GM19324 (cell line): ENCODE measurements at regions not wholly inside any gene's neighbourhood (a gene's known extent, or its start where the extent isn't known, plus 50 kb on each side); places are given as distances from the start of the nearest gene placed in this dataset.
A peak's percentile ranks its signal among the peaks of the same experiment; 100 is the strongest.

ENCODE experiments used
- ATAC-seq: cut with Tn5 transposase; IDR thresholded peaks from one replicate; pipeline ENCODE4 v1.9.1; 2021; ENCODE audit warnings: mild to moderate bottlenecking, moderate library complexity; ENCODE audit not compliant: unreplicated experiment, low FRiP score

DNA sequence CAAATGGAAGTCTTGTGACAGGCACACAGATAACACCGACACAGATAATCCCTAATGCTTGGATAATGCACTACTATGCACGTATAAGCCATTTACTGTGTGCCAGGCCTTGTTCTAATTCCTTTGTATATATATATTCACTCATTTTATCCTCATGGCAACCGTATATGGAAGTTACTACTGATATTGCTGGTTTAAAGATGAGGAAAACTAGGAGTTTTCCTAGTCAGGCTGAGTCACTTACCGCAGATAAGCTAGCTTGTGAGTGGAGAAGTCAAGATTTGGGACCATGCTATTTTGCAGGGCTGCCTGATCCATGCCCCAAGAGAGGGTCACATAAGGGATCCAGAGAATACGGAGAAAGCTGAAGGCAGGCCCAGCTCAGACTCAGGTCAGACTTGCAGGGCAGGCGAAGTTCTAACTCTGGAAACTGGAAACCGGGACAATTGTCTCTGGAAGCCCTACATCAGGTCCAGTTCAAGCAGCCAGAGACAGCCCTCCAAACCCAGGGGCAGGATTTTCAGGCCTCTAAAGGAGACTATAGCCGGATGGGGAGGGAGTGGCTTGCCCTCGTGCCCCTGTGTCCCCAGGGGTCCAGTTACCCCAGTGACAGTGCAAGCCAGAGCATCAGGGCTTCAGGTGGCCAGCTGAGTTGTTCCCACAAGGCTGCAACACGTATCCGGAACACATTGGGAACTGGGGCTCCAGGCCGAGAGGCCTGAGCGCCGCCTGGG is 534.8 kb downstream of the INSC start:
- ATAC-seq = peak; percentile 16

- ATAC-seq = peak; percentile 98
Measured at GRCh38 chr11:15650105-15650938, 535.6 kb downstream of the INSC start.

DNA sequence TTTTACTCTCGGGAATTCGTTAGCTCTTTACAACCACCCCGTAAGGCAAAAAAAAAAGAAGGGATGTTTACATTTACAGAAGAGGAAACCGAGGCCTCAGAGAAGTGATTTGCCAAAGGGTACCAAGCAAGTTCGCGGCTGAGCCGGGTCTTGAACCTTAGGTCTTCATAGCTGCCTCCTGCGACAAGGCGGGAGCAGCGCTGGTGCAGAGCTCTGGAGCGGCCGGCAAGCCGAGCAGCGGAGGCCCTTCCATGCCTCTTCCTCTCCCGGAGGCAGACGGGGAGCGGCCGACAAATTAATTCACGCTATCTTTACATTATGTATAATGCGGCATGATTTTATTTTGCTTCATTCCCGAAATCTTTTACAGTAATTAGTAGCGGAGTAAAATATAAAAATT is 536.3 kb downstream of the INSC start:
- ATAC-seq = no peak

DNA sequence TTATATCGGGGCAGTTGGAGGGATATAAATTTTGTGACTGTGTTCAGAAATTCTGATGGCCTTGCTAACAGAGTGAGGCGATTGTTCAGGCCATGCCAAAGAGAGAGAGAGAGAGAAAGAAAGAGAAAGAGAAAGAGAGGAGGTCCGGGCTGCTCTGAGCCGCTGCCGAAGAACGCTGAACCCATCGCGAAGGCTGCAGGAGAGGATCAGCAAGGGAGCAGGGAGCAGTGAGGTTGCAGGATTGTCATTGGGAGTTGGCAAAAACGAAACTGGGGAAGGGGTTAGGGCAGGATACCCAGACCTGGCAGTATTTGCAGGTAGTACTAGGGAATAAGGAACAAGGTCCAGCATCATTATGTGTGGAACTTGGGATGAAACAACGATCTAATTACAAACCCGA is 537.1 kb downstream of the INSC start:
- ATAC-seq = no peak

DNA sequence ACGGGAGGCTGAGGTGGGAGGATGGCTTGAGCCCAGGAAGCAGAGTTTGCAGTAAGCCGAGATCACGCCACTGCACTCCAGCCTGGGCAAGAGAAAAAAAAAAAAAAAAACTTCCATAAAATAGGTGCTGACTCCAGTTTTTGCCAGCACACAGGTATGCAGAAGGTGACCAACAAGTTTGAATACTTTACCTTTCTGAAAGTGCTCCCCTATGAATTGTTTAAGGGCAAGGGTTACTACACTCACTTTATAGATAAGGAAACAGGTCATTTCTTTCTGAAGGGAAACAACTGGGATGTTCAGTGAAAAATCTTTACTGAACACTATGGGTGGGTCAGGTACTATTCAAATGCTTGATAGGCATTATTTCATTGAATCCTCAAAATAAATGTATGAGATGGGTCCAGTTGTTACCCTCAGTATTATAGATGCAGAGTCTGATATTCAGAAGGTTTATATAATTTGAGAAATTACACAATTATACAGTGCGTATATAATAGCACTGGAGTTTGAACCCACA is 538.5 kb downstream of the INSC start:
- no peak for ATAC-seq

GRCh38 chr11:15654451-15654850 is 539.7 kb downstream of the INSC start:
- no peak for ATAC-seq

GRCh38 chr11:15655552-15655951 is 540.8 kb downstream of the INSC start:
- no peak for ATAC-seq

DNA sequence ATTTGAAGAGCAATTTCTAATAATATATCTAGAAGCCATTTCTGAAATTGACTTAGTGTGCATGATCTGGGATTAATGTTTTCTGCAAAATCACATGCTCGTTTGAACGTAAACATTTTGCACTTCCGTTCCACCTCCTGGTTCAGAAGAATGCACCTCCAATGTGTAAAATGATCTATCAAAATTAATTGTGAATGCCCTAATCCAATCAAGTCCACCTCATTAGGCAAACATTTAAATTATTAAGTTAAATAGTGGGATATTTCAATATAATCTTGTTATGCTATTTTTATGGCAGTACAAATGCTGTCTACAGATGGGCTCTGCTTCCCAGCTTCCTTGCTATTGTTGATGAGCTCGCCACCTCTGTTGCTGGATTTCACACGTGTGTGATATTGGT is 542.5 kb downstream of the INSC start:
- no peak for ATAC-seq

DNA sequence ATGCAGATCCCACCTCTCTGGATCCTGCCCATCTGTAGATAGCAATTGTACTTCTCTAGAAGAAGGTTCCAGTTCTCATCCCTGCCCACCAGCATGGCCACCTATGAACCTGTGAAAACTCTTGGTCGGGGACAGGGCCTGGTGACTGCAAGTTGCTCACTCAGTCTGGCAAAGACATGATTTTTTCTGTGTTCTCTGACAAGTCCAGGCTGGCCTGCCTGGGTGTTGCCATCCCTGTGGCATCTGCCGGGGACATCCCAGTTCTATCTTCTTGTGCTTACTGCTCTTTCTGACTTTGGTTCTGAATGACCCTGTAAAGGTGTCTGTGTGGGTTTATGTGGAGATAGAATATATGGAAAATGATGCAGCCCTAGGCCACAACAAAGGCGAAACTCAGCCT is 545.8 kb downstream of the INSC start:
- no peak for ATAC-seq

- no peak for ATAC-seq
Measured at GRCh38 chr11:15662285-15662684, 547.6 kb downstream of the INSC start.

- no peak for ATAC-seq
Measured at GRCh38 chr11:15663777-15664218, 549.1 kb downstream of the INSC start.

GRCh38 chr11:15665368-15665871 is 550.7 kb downstream of the INSC start:
- no peak for ATAC-seq

DNA sequence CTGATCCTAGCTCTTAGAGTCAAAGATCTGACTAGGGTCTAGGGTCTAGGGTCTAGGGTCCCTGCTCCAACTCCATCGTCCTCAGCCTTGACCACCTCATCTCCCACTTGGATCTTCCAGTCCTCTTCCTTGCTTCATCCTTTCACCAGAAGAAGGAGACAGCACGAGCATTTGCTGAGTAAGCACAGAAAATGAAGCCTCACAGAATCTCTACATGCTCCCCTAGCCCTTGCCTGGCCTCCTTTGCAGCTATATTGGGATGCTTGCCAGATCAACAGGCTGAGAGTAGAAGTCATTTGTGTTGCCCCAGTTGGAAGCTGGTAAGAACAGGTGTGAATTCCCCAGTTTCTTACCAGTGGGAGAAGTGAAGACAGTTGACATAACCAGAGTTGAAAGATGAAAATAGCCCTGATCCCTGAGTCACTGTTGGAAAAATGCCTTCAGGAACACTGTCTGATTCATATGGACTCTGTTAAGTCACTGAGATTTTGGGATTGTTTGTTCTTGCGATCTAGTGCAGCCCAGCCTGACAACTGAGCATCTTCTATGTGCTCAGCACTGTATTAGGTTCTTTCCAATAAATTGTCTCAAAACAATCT is 552.5 kb downstream of the INSC start:
- ATAC-seq = no peak

- no peak for ATAC-seq
Measured at GRCh38 chr11:15668718-15669117, 554.0 kb downstream of the INSC start.

DNA sequence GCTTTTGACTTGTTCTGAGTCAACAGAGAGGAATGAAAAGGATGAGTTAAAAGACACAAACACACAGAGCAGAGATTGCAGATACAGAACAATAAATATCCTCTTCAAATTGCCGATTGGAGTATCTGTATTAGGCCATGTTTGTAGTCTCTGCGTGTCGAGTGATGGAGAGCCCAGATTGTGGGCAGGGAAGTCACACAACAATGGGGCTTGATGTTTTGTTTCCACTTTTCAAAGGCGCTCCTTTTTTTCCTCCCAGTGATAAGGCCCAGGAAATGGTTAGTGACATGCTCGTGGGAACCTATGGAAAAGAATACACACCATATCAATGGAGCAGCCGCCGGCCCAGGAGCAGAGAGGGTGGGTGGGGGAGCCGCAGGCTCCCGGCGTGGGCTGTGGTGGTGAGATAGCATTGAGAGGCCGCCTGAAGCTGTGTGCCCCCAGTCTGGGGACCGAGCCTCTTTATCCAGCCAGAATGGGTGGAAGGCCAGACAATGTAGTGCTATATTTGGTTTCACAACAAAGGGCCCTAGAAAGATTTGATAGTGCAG is 555.9 kb downstream of the INSC start:
- ATAC-seq = no peak

DNA sequence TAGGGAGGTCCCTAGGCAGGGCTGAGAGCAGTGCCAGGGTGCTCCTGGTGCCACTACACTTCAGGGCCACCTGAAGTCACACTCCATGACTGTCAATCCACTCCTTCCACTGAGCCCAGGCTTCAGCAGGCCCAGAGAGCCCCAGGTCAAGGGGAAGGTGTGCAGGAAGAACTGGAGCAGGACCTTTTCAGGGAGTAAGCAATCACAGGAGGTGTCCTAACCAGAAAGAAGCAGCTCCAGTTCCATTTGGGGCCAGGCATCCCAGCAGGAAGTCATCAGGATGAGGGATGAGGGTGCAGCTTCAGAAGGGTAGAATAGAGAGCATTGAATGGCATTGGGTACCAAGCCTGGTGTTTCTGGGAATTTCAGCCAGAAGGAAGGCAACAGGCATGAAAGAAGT is 556.5 kb downstream of the INSC start:
- no peak for ATAC-seq

DNA sequence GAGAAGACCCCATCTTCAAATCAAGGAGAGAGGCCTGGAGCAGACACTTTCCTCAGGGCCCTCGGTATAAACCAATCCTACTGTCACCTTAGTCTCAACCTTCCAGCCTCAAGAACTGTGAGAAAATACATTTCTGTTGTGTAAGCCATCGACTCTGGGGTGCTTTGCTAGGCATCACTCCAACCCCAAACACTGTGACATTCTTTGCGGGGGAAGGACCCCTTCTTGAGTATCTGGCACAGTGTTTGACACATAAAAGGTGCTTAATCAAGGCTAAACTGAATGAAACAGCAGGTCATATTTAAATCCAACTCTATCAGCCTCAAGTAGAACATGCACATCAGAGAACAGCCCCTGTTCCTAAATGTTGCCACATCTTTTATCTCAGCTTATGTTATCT is 558.1 kb downstream of the INSC start:
- no peak for ATAC-seq

DNA sequence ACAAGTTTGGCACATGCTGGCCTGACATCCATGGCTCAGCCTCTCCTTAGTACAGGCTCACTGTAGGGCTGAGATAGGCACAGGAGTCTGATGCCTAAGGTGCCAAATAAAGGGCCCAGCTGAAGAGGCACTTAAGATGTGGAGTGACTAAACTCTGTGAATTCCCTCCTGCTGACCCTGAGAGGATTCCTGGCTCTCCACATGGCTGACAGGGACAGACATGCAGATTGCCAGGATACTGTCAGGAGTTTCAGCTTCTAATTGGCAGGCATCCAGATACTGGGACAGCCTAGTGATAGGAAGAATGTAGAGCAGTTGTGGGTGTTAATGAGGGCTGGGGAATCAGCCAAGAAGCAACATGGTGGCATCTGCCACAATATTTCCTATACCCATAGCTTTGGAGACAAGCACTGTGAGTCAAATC is 558.7 kb downstream of the INSC start:
- no peak for ATAC-seq

- ATAC-seq = no peak
Measured at GRCh38 chr11:15674756-15675155, 560.0 kb downstream of the INSC start.

DNA sequence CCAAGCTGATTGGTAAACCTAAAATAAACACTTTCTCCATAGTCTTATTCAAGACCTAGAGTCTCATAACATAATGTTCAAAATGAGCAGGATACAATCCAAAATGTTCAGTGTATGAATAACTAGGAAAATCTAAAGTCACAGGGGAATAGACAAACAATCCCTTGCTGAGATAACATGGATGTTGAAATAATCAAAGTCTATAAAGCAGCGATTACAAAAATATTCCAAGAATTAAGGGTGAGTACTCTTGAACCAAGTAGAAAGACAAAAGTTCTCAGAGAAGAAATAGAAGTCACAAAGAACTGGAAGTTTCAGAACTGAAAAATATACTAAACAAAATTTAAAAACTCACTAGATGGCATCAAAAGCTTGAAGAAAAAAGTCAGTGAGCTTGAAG is 561.0 kb downstream of the INSC start:
- ATAC-seq = no peak

- ATAC-seq = no peak
Measured at GRCh38 chr11:15677181-15677580, 562.5 kb downstream of the INSC start.
